HG03060 (cell line): ENCODE measurements at regions not wholly inside any gene's neighbourhood (a gene's known extent, or its start where the extent isn't known, plus 50 kb on each side); places are given as distances from the start of the nearest gene placed in this dataset.
"Not testable (repeated sequence)": the region's sequence is repeated elsewhere in the genome, so short reads cannot be mapped to it uniquely, and the experiment has no call there.

Source experiments
- ATAC-seq: cut with Tn5 transposase; IDR thresholded peaks from one replicate; pipeline ENCODE4 v1.9.1; 2021; ENCODE audit warnings: low read depth, moderate number of reproducible peaks; ENCODE audit not compliant: unreplicated experiment

DNA sequence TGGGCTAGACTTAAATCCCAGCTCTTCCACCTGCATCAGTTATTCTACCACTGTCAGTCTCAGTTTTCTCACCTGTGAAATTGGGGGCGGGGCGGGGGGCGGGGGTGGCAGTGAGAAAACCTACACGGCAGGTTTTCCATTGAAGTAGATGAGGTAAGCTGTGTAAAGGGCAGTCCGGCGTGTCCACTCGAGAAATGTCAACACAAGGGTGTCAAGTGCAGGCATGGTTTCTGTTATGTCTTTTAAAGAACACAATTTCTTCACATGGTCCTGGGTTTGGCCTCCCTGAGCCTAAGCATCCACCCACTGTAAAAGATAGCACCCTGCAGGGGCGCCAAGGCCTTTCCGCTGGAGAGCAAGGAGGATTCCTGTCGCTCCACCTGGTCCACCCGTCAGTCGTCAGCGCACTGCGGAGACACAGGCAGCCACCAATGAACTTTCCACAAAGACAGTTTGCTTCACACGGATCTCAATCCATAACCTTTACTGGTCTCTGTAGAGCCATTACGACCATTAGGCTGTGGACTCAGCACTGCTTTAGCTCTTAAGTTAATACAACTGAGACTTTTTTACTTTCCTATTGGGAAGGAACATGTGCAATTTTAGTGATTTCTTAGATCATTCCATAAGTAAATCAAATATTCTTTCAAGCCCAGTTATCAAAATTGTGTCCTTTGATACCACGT is 99.5 kb upstream of the FOXB1 start:
- no peak for ATAC-seq

DNA sequence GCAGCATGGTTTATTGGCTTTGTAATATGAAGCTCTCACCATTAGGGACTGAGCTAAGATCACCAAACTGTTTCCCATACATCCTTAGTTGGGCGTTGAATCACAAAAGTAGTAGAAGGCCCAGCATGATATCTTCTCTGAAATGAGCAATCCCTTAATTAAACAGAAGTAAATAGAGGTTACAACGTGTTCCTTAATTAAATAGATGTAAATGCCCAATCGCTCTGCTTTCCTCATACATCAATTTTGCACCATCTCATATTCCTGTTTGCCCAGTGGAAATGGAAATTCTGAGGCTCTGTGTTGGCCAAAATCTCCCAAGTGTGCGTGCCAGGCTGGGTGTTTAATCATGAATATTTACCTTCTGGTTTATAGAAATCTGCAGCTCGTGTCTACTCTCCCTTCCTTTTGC is 107.4 kb upstream of the FOXB1 start:
- no peak for ATAC-seq

DNA sequence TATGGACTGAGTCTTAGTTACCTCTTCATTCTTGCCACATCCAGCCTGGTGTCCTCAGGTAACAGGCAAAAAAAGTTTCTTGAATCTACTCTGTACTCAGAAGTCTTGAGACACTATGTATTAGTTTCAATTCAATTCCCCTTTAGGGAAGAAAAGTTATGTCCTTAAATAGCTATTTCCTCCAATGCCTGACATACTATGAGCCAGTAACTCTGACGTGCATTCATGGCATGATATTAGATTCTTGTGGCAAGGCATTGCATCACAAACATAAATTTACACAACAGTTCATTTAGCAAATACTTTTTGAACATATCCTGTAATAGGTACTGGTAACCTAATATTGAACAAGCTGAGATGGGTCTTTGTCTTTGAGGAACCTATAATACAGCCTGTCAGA is 109.3 kb upstream of the FOXB1 start:
- no peak for ATAC-seq

DNA sequence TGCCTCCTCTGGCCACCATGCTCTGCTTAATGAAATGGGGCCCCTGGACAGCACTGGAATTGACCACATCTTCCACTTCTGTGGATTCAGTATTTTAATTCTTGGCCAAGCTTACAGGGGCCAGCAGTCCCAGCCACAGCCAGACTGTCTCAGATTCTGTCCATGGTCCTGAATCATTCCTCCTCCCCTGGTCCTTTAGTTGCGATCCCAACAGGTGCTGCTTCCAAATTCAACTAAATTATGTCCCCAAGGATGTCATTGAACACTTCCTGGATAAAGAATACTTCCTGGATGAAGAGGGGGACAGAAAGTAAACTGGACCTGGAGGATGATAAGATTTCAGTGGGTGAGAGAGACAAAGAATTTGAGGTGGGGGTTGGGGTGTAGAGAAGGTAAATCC is 111.1 kb upstream of the FOXB1 start:
- no peak for ATAC-seq

DNA sequence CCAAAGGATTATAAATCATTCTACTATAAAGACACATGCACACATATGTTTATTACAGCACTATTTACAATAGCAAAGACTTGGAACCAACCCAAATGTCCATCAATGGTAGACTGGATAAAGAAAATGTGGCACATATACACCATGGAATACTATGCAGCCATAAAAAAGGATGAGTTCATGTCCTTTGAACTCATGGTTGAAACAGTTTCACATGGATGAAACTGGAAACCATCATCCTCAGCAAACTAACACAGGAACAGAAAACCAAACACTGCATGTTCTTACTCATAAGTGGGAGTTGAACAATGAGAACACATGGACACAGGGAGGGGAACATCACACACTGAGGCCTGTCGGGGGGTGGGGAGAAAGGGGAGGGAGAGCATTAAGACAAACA is 116.2 kb upstream of the FOXB1 start:
- ATAC-seq = not testable (repeated sequence)

DNA sequence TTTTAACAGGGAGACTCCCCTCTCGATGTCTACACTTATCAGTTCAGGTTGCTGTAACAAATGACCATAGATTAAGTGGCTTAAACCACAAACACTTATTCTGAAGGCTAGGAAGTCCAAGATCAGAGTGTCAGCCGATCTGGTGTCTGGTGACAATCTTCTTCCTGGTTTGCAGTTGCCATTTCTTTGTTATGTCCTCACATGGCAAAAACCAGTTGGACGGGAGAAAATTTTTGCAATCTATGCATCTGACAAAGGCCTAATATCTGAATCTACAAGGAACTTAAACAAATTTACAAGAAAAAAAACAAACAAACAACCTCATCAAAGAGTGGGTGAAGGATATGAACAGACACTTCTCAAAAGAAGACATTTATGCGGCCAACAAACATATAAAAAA is 116.9 kb upstream of the FOXB1 start:
- no peak for ATAC-seq

DNA sequence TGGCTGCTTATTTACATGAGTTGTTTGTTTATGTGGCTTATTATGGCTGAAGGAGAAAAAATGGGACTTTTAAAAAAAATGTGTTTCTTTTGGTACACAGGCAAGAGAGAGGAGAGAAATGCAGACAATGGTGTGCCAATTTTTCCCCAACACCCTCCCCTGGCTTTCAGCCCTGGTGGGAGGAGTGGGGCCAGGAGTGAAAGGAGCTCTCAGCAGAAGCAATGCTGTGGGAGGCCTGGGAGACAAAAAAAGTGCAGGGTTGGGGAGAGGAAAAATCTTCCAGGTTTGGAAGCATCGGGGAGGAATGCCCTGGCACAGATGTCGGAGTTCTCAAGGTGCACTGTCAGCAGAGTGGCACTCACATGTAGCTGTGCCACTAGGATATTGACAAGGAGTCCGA is 117.7 kb upstream of the FOXB1 start:
- no peak for ATAC-seq

DNA sequence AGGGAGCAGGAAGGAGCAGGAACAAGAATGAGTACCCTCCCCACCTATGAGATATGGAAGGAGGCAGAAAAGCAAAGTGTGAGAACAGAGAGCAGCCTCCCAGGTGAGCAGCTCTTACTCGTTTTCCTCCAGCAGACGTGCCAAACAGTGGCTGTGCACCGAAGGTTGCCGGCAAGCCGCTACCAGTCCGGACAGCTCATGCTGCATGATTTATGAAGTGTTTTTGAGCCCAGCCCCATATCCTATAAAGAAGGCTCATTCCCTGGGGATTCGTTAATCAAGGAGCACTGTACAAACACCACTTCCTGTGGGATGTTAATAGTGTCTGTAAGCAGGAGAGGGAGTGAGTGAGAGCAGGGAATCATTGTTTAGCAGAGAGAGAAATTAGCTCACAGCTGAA is 118.3 kb upstream of the FOXB1 start:
- ATAC-seq = no peak

DNA sequence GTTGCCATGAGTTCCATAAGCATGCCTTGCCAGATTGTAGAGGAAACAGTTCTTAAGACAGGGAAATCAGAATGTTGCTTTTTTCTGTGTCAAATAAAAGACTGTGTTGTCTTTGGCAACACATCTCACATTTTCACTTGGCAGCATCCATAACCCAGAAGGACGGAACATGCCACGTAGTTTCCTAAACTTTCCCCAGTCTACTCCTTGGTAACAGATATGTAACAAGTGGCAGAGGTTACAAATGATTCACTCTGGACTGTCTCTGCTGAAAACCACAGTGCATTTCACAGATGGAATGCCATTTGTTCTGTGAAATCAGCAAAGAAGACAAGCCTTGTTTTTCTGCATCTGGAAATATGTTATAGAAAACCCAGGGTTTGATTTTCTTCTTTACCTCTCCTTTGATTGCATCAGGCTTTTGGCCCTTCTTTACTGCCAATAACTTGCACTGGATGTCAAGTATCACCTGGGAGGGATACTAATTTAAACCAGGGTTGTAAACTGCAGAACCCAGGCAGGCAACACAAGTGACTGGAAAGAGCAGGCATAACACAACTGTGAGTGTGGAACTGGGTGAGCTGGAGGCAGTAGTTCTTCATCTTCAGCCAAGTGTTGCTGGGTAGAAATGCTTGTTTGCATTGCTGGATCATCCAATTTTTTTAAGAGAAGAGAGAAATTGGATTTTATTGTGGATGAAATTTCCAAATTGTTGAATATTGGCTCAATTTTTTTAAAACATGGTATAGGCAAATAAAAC is 124.4 kb upstream of the FOXB1 start:
- ATAC-seq = no peak

DNA sequence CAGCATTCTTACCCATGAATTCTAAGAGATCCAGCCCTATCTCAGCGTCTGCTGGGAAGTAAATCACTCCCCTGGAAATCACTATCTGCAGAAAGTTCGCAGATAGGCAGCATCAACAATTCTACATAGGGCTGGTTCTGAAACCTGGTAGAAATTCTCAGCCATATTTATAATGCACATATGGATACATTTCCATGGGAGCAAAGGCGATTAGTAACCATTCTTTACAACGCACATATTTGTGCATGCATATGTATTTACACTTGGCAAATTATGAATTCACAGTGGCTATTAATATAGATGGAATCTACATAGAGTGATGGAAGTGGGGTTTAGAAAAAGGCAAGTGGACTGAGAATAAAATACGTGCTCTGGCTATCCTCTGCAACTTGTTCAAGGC is 128.0 kb upstream of the FOXB1 start:
- ATAC-seq = no peak

DNA sequence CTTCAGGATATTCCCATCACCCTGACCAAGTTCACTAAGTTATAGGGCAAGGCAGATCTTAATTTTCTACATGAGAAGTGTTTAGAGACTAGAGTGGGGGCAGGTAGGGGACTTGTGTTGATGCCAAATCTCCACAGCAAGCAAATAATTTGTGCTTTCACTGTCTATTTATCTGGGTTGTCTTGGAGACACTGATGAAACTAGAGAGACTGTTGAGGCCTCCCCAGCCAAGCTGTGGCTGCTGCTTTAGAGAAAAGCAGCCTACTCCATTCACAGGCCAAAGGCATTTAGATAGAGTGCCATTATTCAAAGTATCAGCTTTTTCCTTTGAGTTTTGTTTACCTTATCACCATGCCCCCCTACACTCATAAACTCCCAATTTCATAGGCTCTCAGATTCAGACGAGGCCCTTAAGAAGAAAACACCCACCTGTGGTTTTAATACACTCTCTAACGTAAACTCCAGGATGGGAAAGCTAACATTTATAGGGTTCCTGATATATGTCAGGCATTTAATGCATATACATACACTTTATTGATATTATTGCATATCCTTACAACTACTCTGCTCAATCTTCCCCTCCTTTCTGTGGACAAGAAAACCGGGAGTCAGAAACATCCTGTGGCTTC is 130.4 kb upstream of the FOXB1 start:
- no peak for ATAC-seq

DNA sequence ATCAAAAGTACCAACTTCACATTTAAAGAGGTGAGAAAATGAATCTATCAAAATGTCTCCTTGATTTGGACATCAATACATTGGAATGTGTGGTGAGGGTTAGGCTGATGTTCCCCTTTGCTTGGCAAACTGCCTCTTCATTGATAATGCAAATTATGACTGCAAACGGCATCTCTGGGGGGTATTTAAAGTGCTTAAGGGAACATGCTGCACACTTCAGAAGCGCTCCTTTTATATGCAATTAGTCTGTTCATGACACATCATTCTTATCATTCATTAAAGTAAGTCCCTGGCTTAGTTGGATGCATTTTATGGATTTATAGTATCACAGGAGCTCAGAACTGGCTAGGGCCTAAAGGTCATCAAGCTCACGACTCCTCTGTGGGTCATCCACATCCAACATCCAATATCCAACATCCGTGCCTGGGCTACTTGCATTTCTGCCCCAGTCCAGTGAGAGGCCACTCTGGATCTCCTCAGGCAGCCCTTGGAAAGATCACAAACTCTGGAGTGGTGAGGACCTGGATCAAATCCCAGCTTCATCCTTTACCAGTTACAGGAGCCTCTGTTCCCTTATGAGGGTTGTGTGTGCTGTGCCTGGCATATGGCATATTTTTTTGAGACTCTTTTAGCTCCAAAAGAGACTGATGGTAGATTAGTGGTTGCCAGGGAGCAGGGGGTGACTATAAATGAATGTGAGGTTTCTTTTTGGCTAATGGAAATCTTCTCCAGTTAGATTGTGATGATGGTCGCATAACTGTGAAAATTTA is 136.8 kb upstream of the FOXB1 start:
- ATAC-seq = no peak

DNA sequence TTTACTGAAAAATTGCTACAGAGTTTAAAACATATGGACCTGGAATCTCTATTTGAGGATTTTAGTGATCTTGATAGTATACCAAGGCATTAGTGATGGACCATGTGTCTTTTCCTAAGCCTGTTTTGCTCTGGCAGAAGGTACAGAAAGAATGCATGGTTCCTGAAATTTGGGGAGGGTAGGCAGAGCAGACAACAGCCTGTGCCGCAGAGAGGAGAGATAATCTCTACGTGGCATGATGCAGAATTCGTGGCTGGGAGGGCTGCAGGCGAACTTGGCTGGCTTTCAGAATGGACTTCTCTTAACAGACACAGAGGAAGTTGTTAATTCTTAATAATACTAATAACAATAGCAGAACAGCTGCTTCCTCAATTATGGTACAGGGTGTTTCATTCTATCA is 137.5 kb upstream of the FOXB1 start:
- ATAC-seq = no peak

DNA sequence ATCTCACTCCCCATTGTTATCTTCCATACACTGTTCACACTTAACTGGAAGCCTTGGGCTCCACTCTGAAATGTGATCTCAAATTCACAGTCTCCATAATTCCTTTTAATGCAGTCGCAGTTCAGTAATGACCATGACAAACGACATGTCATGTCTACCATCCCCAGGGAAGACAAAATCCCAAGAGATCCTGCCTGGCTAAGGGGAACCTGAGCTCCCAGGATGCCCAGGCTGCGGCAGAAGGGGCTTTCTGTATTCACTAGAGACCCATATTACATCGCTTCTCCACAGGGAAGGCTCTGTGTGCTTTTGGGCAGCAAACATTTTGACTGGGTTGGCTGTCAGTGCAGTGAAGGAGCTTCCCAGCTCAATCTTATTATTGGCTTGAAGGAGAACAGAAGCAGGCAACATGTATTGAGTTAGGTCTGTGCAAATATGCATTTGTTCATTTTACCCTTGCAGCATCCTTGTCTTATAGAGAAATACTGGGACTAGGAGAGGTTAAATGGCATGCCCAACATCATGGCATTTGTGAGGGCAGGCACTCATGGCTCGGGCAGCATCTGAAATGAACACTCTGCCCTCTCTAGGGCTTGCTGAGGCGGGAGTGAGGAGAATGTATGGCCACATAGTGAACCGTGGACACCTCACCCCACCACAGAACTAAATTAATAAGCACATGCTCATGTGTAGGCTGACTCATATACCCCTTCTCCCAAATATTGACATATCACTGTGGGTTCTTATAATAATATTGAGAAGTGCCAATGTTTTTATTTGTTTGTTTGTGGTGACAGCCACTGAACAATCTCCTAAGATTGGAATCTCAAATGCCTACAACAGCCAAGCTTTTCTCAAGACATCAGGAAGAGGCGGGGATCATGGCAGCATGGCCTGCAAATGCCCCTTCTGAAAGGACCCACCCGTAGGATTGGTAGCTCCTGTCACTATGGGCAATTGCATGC is 141.6 kb upstream of the FOXB1 start:
- no peak for ATAC-seq

DNA sequence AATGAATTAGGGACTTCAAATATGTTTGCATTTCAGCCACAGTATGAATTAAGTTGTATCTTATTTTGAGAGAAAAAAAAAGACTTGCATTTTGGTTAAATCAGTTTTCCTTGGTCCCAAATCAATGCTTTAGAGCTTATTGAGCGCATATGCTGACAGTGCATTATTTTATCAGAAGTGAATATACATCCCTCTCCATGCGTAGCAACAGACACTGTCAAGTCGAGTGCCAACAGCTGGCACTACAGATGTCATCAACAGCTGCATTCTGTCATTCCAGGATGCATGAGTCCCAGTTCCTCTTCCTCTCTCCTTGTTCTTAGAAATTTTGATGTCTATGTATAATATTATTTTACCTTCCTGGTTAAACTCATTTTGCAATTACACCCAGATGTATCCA is 156.1 kb upstream of the FOXB1 start:
- ATAC-seq = no peak

DNA sequence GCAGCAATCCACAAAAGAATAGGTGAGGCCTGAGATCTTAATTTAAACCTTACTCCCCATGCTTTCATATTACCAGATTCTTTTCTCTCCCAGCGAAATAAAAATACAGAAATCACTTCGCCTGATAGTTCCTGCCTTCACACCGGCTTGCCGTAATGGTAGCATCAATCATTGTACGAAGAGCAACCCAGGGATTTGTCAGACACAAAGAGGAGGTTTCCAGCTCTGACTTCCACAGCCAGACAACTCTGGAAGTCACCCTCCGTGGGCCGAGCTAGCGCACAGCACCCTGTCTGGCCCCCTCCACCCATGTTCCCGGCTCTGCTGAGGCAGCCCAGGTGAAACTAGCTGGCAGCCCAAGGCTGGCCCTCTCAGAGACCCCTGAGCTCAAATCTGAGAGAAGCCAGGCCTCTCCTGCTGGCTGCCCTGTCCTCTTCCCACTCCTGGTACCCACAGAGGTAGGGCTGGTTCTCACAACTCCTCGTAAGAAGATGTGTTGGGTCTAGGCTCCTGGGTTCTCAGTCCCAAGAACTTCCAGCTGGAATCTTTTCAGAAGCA is 156.9 kb upstream of the BNIP2 start:
- no peak for ATAC-seq

DNA sequence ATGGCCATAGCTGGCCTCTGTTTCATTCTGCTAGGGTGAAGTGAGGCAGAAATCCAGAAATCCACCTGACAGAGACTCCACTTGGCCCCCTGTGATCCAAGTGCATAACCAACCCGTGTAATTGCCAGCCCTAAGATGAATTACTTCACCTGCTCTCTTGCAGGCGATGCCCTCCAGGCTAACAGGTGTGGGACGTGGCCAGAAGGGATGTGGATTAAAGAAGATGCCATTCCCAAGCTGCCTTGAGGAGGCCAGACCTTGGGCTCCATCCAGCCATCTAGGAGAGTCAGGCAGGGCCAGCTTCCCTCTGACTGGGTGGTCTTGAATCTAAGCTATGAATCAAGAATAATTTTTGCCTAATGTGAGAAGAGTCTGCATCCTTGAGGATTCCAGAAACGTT is 154.5 kb upstream of the BNIP2 start:
- ATAC-seq = no peak

DNA sequence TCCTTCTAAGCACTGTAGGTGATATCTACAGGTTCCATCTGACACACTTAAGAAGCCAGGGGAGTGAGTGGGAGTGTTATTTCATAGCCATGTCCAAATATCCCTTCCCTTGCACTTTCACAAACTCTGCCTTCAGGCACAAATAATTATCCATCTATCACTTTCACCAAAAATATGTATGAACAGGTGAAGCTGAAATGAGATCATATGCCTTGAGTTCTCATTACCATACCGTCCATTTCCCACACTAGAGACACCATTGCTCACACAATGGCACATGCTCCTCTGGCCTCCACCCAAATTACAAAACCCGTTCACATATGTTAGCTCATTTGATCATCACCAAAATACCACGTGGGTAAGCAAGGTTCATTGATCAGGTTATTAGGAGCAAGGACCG is 151.9 kb upstream of the BNIP2 start:
- no peak for ATAC-seq

DNA sequence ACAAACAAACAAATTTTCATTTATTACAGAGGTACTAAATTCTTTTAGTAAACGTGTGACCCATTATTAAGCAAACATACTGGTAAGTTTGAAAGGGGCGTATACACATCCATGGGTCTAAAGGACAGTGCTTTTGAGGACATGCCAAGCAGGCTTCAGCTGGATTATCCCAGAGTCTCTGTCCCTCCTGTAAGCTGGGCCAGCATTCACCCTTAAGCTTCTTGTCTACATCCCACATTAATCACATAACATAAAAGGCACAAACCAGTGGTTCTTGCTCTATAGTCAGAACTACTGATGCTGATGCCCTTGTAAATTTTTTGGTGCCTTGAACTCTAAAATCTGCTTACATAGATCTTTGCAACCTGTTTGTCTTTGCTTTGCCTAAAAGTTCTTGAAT is 150.8 kb upstream of the BNIP2 start:
- no peak for ATAC-seq

DNA sequence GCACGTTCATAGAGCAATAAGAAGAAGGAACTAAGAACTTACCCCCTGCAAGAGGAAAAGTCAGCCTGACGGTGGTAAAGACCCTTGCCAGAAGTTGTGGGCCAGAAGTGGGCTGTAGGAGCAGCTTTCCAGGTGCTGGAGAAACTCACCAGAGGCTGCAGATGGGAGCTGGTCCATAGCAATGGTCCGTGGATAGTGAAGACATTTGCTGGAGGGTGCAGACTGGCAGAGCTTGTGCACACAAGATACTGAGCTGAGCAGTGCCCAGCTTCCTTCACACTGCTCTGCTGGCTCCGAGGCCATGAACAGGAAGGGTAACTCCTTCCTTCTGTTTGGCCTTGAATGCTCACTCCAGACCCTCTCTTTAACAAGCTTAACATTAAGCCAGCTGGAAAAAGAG is 149.8 kb upstream of the BNIP2 start:
- no peak for ATAC-seq
